H1 (cell line): ENCODE measurements at regions not wholly inside any gene's neighbourhood (a gene's known extent, or its start where the extent isn't known, plus 50 kb on each side); places are given as distances from the start of the nearest gene placed in this dataset.

Experiments
- CTCF ChIA-PET: fragments of 300-600 bp; sonication (Branson Sonifier 250); formaldehyde crosslinking; loops from one replicate; lab custom pipeline; 2021; ENCODE audit not compliant: partially characterized antibody; lab: Charles Lee
- POLR2A ChIA-PET: fragments of 300-600 bp; sonication (Branson Sonifier 250); formaldehyde crosslinking; loops from one replicate; lab custom pipeline; 2021; ENCODE audit warnings: inconsistent platforms; ENCODE audit not compliant: partially characterized antibody; lab: Charles Lee
- DNase-seq, 2 experiments: peaks; one replicate each; pipeline versions ENCODE4 v3.0.0 to v3.0.0-alpha.2; 2010 to 2022; ENCODE audit warnings: low spot score in 2 of 2, low read depth in 1 of 2, mixed read lengths in 1 of 2
- FAIRE-seq: peaks from 2 replicates; lab custom pipeline; 2011; peaks lifted over from hg19 to GRCh38; lab: Jason Lieb, UNC
- H2AFZ ChIP-seq: 2 replicates; pipeline ENCODE4 v1.8.1; 2012; ENCODE audit warnings: low read length, inconsistent platforms
- H2AK5ac ChIP-seq: 2 replicates; pipeline ENCODE4 v1.6.1; 2013; ENCODE audit warnings: low read depth, low read length
- H2BK120ac ChIP-seq: replicated peaks from 2 replicates; pipeline ENCODE3; 2013; ENCODE audit warnings: low read depth, low read length, inconsistent platforms
- H2BK12ac ChIP-seq: 2 replicates; pipeline ENCODE4 v1.6.1; 2013; ENCODE audit warnings: low read depth, low read length
- H2BK15ac ChIP-seq: 2 replicates; pipeline ENCODE4 v1.6.1; 2013; ENCODE audit warnings: low read length
- H2BK20ac ChIP-seq: 2 replicates; pipeline ENCODE4 v1.6.1; 2013; ENCODE audit warnings: low read length
- H2BK5ac ChIP-seq: 2 replicates; pipeline ENCODE4 v1.6.1; 2013; ENCODE audit warnings: low read depth, low read length
- H3K14ac ChIP-seq: 2 replicates; pipeline ENCODE4 v1.6.1; 2013; ENCODE audit warnings: inconsistent platforms; ENCODE audit not compliant: insufficient read length
- H3K18ac ChIP-seq: 2 replicates; pipeline ENCODE4 v1.6.1; 2013; ENCODE audit warnings: low read length; ENCODE audit errors: extremely low read depth
- H3K23ac ChIP-seq: 2 replicates; pipeline ENCODE4 v1.6.1; 2013; ENCODE audit warnings: inconsistent platforms; ENCODE audit not compliant: insufficient read length
- H3K23me2 ChIP-seq: 2 replicates; pipeline ENCODE4 v1.6.1; 2013; ENCODE audit warnings: low read depth, low read length
- H3K27ac ChIP-seq: 2 replicates; pipeline ENCODE4 v1.6.1; 2011; ENCODE audit warnings: low read depth, low read length, inconsistent platforms
- H3K27me3 ChIP-seq, 4 experiments: replicated peaks in 1 of 4; 1 replicate in 1 of 4; 2 replicates in 3 of 4; pipeline versions ENCODE4 v1.6.1 to v1.8.1; 2011 to 2013; ENCODE audit warnings: low read length in 3 of 4, mild to moderate bottlenecking in 3 of 4, inconsistent platforms in 2 of 4, mixed read lengths in 2 of 4, moderate library complexity in 1 of 4; ENCODE audit not compliant: control insufficient read depth in 3 of 4, insufficient read depth in 3 of 4; ENCODE audit errors: extremely low read depth in 1 of 4
- H3K36me3 ChIP-seq, 4 experiments: 2 replicates each; pipeline versions ENCODE4 v1.6.1 to v1.8.1; 2011 to 2013; ENCODE audit warnings: mild to moderate bottlenecking in 4 of 4, low read length in 3 of 4, moderate library complexity in 2 of 4, control low read depth in 1 of 4, inconsistent platforms in 1 of 4; ENCODE audit not compliant: insufficient read depth in 4 of 4, control insufficient read depth in 2 of 4
- H3K4ac ChIP-seq: replicated peaks from 2 replicates; pipeline ENCODE3; 2013; ENCODE audit warnings: low read length, low read depth, mixed read lengths, inconsistent platforms; ENCODE audit not compliant: insufficient read length
- H3K4me1 ChIP-seq, 4 experiments: replicated peaks in 1 of 4; 1 replicate in 1 of 4; 2 replicates in 3 of 4; pipeline versions ENCODE4 v1.6.1 to v1.8.1; 2011 to 2013; ENCODE audit warnings: low read length in 3 of 4, inconsistent platforms in 2 of 4, mixed read lengths in 1 of 4; ENCODE audit not compliant: insufficient read depth in 4 of 4, control insufficient read depth in 3 of 4
- H3K4me2 ChIP-seq, 2 experiments: 2 replicates each; pipeline versions ENCODE4 v1.6.1 to v1.8.1; 2011 to 2013; ENCODE audit warnings: low read depth in 2 of 2, low read length in 2 of 2, control low read depth in 1 of 2, inconsistent platforms in 1 of 2, mild to moderate bottlenecking in 1 of 2; ENCODE audit not compliant: insufficient read depth in 1 of 2
- H3K4me3 ChIP-seq, 4 experiments: fragments of 200-600, 300-600 bp in 1 of 4; sonication (generic), shearing (Covaris generic), sonication (Bioruptor Twin) in 1 of 4; 2 replicates each; pipeline versions ENCODE4 v1.5.1 to v1.8.1; 2011 to 2016; ENCODE audit warnings: low read length in 4 of 4, low read depth in 3 of 4, control low read depth in 2 of 4, inconsistent platforms in 2 of 4, mild to moderate bottlenecking in 2 of 4, mixed read lengths in 1 of 4, moderate library complexity in 1 of 4; ENCODE audit not compliant: insufficient read depth in 2 of 4; ENCODE audit errors: extremely low read depth in 1 of 4
- H3K56ac ChIP-seq: replicated peaks from 2 replicates; pipeline ENCODE3; 2013; ENCODE audit warnings: low read depth, mild to moderate bottlenecking, mixed read lengths, low read length, inconsistent platforms; ENCODE audit not compliant: insufficient read length
- H3K79me1 ChIP-seq: 2 replicates; pipeline ENCODE4 v1.6.1; 2013; ENCODE audit warnings: low read depth, low read length, control low read depth
- H3K79me2 ChIP-seq, 2 experiments: 2 replicates each; pipeline versions ENCODE4 v1.6.1 to v1.8.1; 2012 to 2013; ENCODE audit warnings: low read length in 2 of 2, mild to moderate bottlenecking in 2 of 2, inconsistent platforms in 1 of 2; ENCODE audit not compliant: insufficient read depth in 2 of 2, control insufficient read depth in 1 of 2
- H3K9ac ChIP-seq, 4 experiments: replicated peaks in 1 of 4; 1 replicate in 1 of 4; 2 replicates in 3 of 4; pipeline versions ENCODE4 v1.6.1 to v1.8.1; 2011 to 2013; ENCODE audit warnings: low read depth in 3 of 4, low read length in 3 of 4, control low read depth in 2 of 4, mild to moderate bottlenecking in 2 of 4, moderate library complexity in 2 of 4, inconsistent platforms in 1 of 4; ENCODE audit errors: extremely low read depth in 1 of 4
- H3K9me3 ChIP-seq, 2 experiments: 2 replicates each; pipeline versions ENCODE4 v1.6.1 to v1.8.1; 2012 to 2013; ENCODE audit warnings: mild to moderate bottlenecking in 2 of 2, moderate library complexity in 2 of 2, control low read depth in 1 of 2, inconsistent platforms in 1 of 2, low read depth in 1 of 2, low read length in 1 of 2, mixed read lengths in 1 of 2; ENCODE audit not compliant: insufficient read depth in 2 of 2
- H4K20me1 ChIP-seq, 2 experiments: replicated peaks in 1 of 2; 2 replicates each; pipeline versions ENCODE3 to v1.8.1; 2011 to 2013; ENCODE audit warnings: inconsistent platforms in 2 of 2, low read length in 2 of 2, mild to moderate bottlenecking in 1 of 2; ENCODE audit not compliant: insufficient read depth in 2 of 2, control insufficient read depth in 1 of 2
- H4K5ac ChIP-seq: 2 replicates; pipeline ENCODE4 v1.6.1; 2013; ENCODE audit warnings: low read length, low read depth, mixed read lengths, inconsistent platforms; ENCODE audit not compliant: insufficient read length
- H4K8ac ChIP-seq: 2 replicates; pipeline ENCODE4 v1.8.0; 2013; ENCODE audit warnings: mild to moderate bottlenecking, moderate library complexity, low read length, inconsistent platforms; ENCODE audit not compliant: insufficient read depth; ENCODE audit errors: extremely low read depth
- H4K91ac ChIP-seq: replicated peaks from 2 replicates; pipeline ENCODE3; 2013; ENCODE audit warnings: low read length, mixed read lengths, inconsistent platforms; ENCODE audit not compliant: insufficient read length
- ATF3 ChIP-seq: IDR thresholded peaks from 2 replicates; pipeline ENCODE4 v1.6.1; 2011; ENCODE audit warnings: low read depth, mild to moderate bottlenecking, low read length; ENCODE audit not compliant: insufficient read depth
- CTCF ChIP-seq, 3 experiments: IDR thresholded peaks; 1 replicate in 2 of 3; 2 replicates in 1 of 3; pipeline versions ENCODE4 v1.5.1 to v1.6.1; 2011; ENCODE audit warnings: low read length in 3 of 3, mild to moderate bottlenecking in 3 of 3, inconsistent platforms in 2 of 3, low read depth in 1 of 3, moderate library complexity in 1 of 3; ENCODE audit not compliant: insufficient read depth in 1 of 3; ENCODE audit errors: control extremely low read depth in 1 of 3
- MAX ChIP-seq: IDR thresholded peaks from 2 replicates; pipeline ENCODE4 v1.6.1; 2012; ENCODE audit warnings: inconsistent platforms
- NANOG ChIP-seq: IDR thresholded peaks from 2 replicates; pipeline ENCODE4 v1.6.1; 2011; ENCODE audit warnings: low read length, low read depth, mild to moderate bottlenecking, inconsistent platforms; ENCODE audit not compliant: insufficient read depth, poor library complexity, severe bottlenecking
- PHF8 ChIP-seq: fragments of 200-600 bp; sonication (generic); conservative IDR thresholded peaks from 2 replicates; pipeline ENCODE4 v1.7.1; 2012; ENCODE audit warnings: low read depth, mild to moderate bottlenecking, inconsistent platforms, low read length, moderate library complexity
- RNF2 ChIP-seq: fragments of 200-900, 300-1000 bp; sonication (generic); IDR thresholded peaks from 2 replicates; pipeline ENCODE4 v1.7.1; 2016; ENCODE audit warnings: borderline replicate concordance, low read depth, mild to moderate bottlenecking, antibody characterized with exemption, low read length; ENCODE audit not compliant: poor library complexity, severe bottlenecking; ENCODE audit errors: missing control alignments
- SAP30 ChIP-seq: fragments of 300-600 bp; sonication (generic); IDR thresholded peaks from 2 replicates; pipeline ENCODE4 v1.7.1; 2012; ENCODE audit warnings: low read length, moderate library complexity, mild to moderate bottlenecking, inconsistent platforms; ENCODE audit not compliant: insufficient read depth, insufficient replicate concordance
- SP4 ChIP-seq: IDR thresholded peaks from 2 replicates; pipeline ENCODE4 v1.6.1; 2012; ENCODE audit warnings: low read length, inconsistent platforms
- TAF7 ChIP-seq: optimal IDR thresholded peaks from 2 replicates; pipeline ENCODE3; 2011; ENCODE audit warnings: low read depth, mild to moderate bottlenecking, inconsistent platforms, low read length, moderate library complexity, borderline replicate concordance
- YY1 ChIP-seq: IDR thresholded peaks from 2 replicates; pipeline ENCODE4 v1.6.1; 2011; ENCODE audit warnings: low read depth, mild to moderate bottlenecking, low read length
- whole genome bisulfite sequencing, 2 experiments: shearing (Covaris generic) in 1 of 2; methylation state at CpG; one replicate each; pipeline versions ENCODE4 v1.1.6 to v1.1.7; 2013 to 2015; ENCODE audit warnings: low lambda C conversion rate in 2 of 2, mixed read lengths in 2 of 2, inconsistent platforms in 1 of 2, low coverage in 1 of 2, missing lambda C conversion rate in 1 of 2; ENCODE audit not compliant: insufficient replicate concordance in 2 of 2, insufficient coverage in 1 of 2, insufficient read length in 1 of 2; ENCODE audit errors: extremely low coverage in 1 of 2, missing lambda C conversion rate in 1 of 2; 5-methylcytosine and 5-hydroxymethylcytosine counted together

GRCh38 chr4:137641544-137641943 is 109.2 kb upstream of the PCDH18 start:
- Histone ChIP-seq H3K18ac (no peak overlapping the region), H2BK5ac (no peak overlapping the region), H3K23me2 (no peaks in the 10 kb centered on the region), H3K79me1 (no peaks in the 10 kb centered on the region), H4K20me1 (no peaks in the 10 kb centered on the region), H3K9me3 (no peaks in the 10 kb centered on the region), H4K91ac (no peak overlapping the region), H3K4me2 (no peak overlapping the region), H3K14ac (no peak overlapping the region), H3K27ac (no peak overlapping the region), H2BK12ac (no peak overlapping the region), H2BK120ac (no peak overlapping the region), H2BK15ac (no peak overlapping the region)
- POLR2A ChIA-PET = no interaction called here
- DNase-seq = no peak
- FAIRE-seq = no peak
- TF ChIP-seq NANOG (no peak), SAP30 (no peak), TAF7 (no peak), RNF2 (no peak), PHF8 (no peak), YY1 (no peak), ATF3 (no peak), MAX (no peak), SP4 (no peak), CTCF (IDR thresholded peaks at IDR 0.05; ENCODE audit: control extremely low read depth in 1 of 3, insufficient read depth in 1 of 3, low read depth in 1 of 3, low read length in 3 of 3) (no peak)
- TF ChIP-seq, all 59 proteins: peak for 0
- CTCF ChIA-PET = no interaction called here
- H3K56ac ChIP-seq = no peak overlapping the region
- WGBS, 2 experiments = 86% methylated on average over 3 of the region's 3 CpGs; no CpG with 5 or more reads in 1 of the 2 experiments
- no peaks in the 10 kb centered on the region for H3K36me3 ChIP-seq
- no peak overlapping the region for H3K4me3 ChIP-seq
- no peak overlapping the region for H3K9ac ChIP-seq
- H2AFZ ChIP-seq = peak overlapping the region; percentile 30; the same call in 1 of the 2 replicates
- no peaks in the 10 kb centered on the region for H3K4me1 ChIP-seq
- no peaks in the 10 kb centered on the region for H3K27me3 ChIP-seq
- no peak overlapping the region for H2BK20ac ChIP-seq
- H4K8ac ChIP-seq = no peak overlapping the region
- H3K79me2 ChIP-seq = no peaks in the 10 kb centered on the region
- no peak overlapping the region for H2AK5ac ChIP-seq
- H4K5ac ChIP-seq = no peak overlapping the region
- H3K4ac ChIP-seq = no peak overlapping the region
- H3K23ac ChIP-seq = no peak overlapping the region
